Stimulated activated naive CD8-positive, alpha-beta T cell treated with anti-CD3 and anti-CD28 coated beads, Interleukin-15, amount 100 ng/mL, for 72 hours (primary cell): ENCODE measurements at regions not wholly inside any gene's neighbourhood (a gene's known extent, or its start where the extent isn't known, plus 50 kb on each side); places are given as distances from the start of the nearest gene placed in this dataset.

Experiments
- ATAC-seq: fragments of 150-1000 bp; cut with Tn5 transposase; 2 replicates; pipeline ENCODE4 v1.10.0; 2021; ENCODE audit warnings: mild to moderate bottlenecking, moderate library complexity
- DNase-seq, 2 donors: peaks; one replicate each; pipeline ENCODE4 v3.0.0; 2021 to 2022
- H3K27ac Mint-ChIP-seq, 2 donors: one replicate each; pipeline ENCODE4 v1.8.0; 2022; ENCODE audit warnings: mild to moderate bottlenecking in 2 of 2, mixed read lengths in 2 of 2, moderate library complexity in 2 of 2
- H3K27me3 Mint-ChIP-seq: one replicate; pipeline ENCODE4 v1.8.0; 2022; ENCODE audit warnings: mixed read lengths
- H3K4me1 Mint-ChIP-seq: one replicate; pipeline ENCODE4 v1.8.0; 2022; ENCODE audit warnings: mild to moderate bottlenecking, mixed read lengths
- H3K4me3 Mint-ChIP-seq, 2 donors: one replicate each; pipeline ENCODE4 v1.8.0; 2022; ENCODE audit warnings: mild to moderate bottlenecking in 2 of 2, mixed read lengths in 2 of 2, moderate library complexity in 1 of 2
- H3K9me3 Mint-ChIP-seq, 2 donors: one replicate each; pipeline ENCODE4 v1.8.0; 2022; ENCODE audit warnings: mixed read lengths in 2 of 2

- Mint-ChIP-seq H3K4me1 (no peaks in the 10 kb centered on the region), H3K9me3 (peaks cover 0 to 8% of the 10 kb centered on the region in 2 donors), H3K27ac (no peak overlapping the region), H3K4me3 (no peak overlapping the region), H3K27me3 (no peaks in the 10 kb centered on the region)
- ATAC-seq, result no peak
- no peak for DNase-seq
These were observed 305.9 kb upstream of the ADGRL4 start for GRCh38 chr1:79312438-79312837.

DNA sequence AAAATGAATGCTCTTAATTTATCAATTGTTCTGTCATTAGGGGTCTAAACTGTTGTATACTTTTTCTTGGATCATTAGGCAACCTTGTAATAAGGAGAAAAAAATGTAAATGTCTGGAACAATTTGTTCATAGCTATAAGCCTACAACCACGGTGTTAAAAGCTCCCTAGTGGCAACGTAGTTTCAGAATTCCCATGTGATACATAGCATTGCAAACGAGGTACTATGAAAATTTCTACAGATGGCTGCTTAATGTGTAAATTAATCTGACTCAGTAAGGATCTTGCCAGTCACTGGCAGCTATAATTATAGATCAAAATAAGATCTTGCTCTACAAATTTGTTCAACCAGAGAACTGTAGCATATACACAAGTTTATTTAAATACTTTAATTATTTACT is 304.1 kb upstream of the ADGRL4 start:
- Mint-ChIP-seq H3K27ac (no peak overlapping the region), H3K4me1 (no peaks in the 10 kb centered on the region), H3K27me3 (no peaks in the 10 kb centered on the region), H3K4me3 (no peak overlapping the region), H3K9me3 (no peaks in the 10 kb centered on the region)
- ATAC-seq (no peak), DNase-seq (no peak)

- Mint-ChIP-seq H3K9me3 (peaks cover 0 to 5% of the 10 kb centered on the region in 2 donors), H3K27me3 (no peaks in the 10 kb centered on the region), H3K4me3 (no peak overlapping the region), H3K27ac (no peak overlapping the region), H3K4me1 (no peaks in the 10 kb centered on the region)
- DNase-seq, result no peak
- ATAC-seq, result no peak
These were observed 297.6 kb upstream of the ADGRL4 start for GRCh38 chr1:79304131-79304530.

DNA sequence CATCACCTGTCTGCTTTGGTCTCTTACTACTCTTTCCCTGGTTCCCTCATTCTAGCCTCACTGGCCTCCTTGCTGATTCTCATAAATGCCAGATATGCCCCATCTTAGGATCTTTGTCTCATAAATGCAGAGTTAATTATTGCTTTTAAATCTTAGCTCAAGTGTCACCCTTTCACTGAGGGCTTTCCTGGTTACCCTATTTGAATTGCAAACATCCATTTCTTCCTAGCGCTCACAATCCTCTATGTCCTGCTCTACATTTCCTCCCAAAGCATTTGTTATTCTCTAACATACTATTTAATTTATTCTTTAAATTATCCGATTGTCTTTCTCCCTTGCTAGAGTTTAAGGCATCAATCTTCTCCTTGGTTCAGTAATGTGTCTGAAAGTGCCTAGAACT is 296.5 kb upstream of the ADGRL4 start:
- Mint-ChIP-seq H3K9me3 (peaks cover 0 to 5% of the 10 kb centered on the region in 2 donors), H3K27me3 (no peaks in the 10 kb centered on the region), H3K4me3 (no peak overlapping the region), H3K27ac (no peak overlapping the region), H3K4me1 (no peaks in the 10 kb centered on the region)
- ATAC-seq (no peak), DNase-seq (no peak)

GRCh38 chr1:79302380-79302930 is 295.9 kb upstream of the ADGRL4 start:
- H3K4me3 Mint-ChIP-seq, result no peak overlapping the region
- no peak overlapping the region for H3K27ac Mint-ChIP-seq
- no peaks in the 10 kb centered on the region for H3K27me3 Mint-ChIP-seq
- DNase-seq (no peak), ATAC-seq (no peak)
- H3K9me3 Mint-ChIP-seq, result peaks cover 0 to 5% of the 10 kb centered on the region in 2 donors
- H3K4me1 Mint-ChIP-seq, result no peaks in the 10 kb centered on the region

- ATAC-seq (no peak), DNase-seq (no peak)
- no peak overlapping the region for H3K4me3 Mint-ChIP-seq
- H3K27me3 Mint-ChIP-seq, result no peaks in the 10 kb centered on the region
- peaks cover 0 to 6% of the 10 kb centered on the region in 2 donors for H3K9me3 Mint-ChIP-seq
- no peaks in the 10 kb centered on the region for H3K4me1 Mint-ChIP-seq
- H3K27ac Mint-ChIP-seq, result no peak overlapping the region
These were observed 289.4 kb upstream of the ADGRL4 start for GRCh38 chr1:79295967-79296366.

DNA sequence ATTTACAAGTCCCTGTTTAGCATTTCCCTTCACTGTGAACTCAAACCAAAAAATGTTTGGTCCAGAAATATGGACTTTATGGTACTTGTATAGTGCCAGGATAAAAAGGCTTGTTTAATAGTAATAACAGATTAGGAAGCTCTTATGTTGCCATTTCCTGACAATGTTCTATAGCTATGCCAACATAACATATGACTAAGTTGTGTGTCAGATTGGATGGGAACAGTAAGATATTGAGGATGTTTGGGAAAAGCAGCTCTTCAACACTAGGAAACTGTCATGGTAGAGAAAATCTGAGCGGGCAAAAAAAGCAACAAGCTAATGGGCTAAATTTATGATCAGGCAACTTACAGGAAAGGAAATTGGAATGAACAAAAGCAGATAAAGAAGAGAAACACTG is 287.1 kb upstream of the ADGRL4 start:
- ATAC-seq, result no peak
- no peak for DNase-seq
- no peak overlapping the region for H3K27ac Mint-ChIP-seq
- H3K27me3 Mint-ChIP-seq, result no peaks in the 10 kb centered on the region
- no peak overlapping the region for H3K4me3 Mint-ChIP-seq
- no peaks in the 10 kb centered on the region for H3K4me1 Mint-ChIP-seq
- peaks cover 0 to 6% of the 10 kb centered on the region in 2 donors for H3K9me3 Mint-ChIP-seq

GRCh38 chr1:79290927-79291474 is 284.5 kb upstream of the ADGRL4 start:
- no peak overlapping the region for H3K4me3 Mint-ChIP-seq
- H3K27ac Mint-ChIP-seq, result no peak overlapping the region
- no peak for ATAC-seq
- H3K4me1 Mint-ChIP-seq, result no peaks in the 10 kb centered on the region
- H3K27me3 Mint-ChIP-seq, result no peaks in the 10 kb centered on the region
- no peak for DNase-seq
- H3K9me3 Mint-ChIP-seq, result peaks cover 0 to 6% of the 10 kb centered on the region in 2 donors

GRCh38 chr1:79287982-79288381 is 281.5 kb upstream of the ADGRL4 start:
- Mint-ChIP-seq H3K27ac (no peak overlapping the region), H3K4me1 (no peaks in the 10 kb centered on the region), H3K27me3 (no peaks in the 10 kb centered on the region), H3K9me3 (no peaks in the 10 kb centered on the region), H3K4me3 (no peak overlapping the region)
- no peak for ATAC-seq
- no peak for DNase-seq

DNA sequence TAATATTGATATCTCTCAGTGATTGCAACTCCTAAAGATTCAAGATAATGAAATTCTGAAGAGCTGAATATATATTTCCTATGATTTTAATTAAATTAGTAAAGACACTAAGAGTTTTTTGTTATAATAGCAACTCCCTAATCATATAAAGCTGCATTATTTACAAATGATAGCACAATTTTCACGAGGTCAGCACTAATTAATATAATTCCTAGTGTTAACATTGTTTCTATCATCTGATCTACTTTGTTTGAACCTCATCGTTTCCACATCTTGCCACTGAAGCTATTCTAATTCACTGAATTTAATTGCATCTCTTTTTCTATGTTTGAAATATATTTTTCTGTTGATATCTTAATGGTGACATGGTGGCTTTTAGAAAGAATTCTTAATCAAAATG is 279.1 kb upstream of the ADGRL4 start:
- no peaks in the 10 kb centered on the region for H3K4me1 Mint-ChIP-seq
- no peaks in the 10 kb centered on the region for H3K9me3 Mint-ChIP-seq
- no peaks in the 10 kb centered on the region for H3K27me3 Mint-ChIP-seq
- H3K27ac Mint-ChIP-seq, result no peak overlapping the region
- no peak overlapping the region for H3K4me3 Mint-ChIP-seq
- no peak for DNase-seq
- no peak for ATAC-seq

- no peak overlapping the region for H3K4me3 Mint-ChIP-seq
- no peaks in the 10 kb centered on the region for H3K4me1 Mint-ChIP-seq
- ATAC-seq (no peak), DNase-seq (no peak)
- H3K27me3 Mint-ChIP-seq, result no peaks in the 10 kb centered on the region
- H3K9me3 Mint-ChIP-seq, result no peaks in the 10 kb centered on the region
- no peak overlapping the region for H3K27ac Mint-ChIP-seq
These were observed 276.9 kb upstream of the ADGRL4 start for GRCh38 chr1:79283451-79283850.

GRCh38 chr1:79281442-79281841 is 274.9 kb upstream of the ADGRL4 start:
- Mint-ChIP-seq H3K9me3 (peaks cover 2 to 9% of the 10 kb centered on the region in 2 donors), H3K27ac (no peak overlapping the region), H3K4me1 (no peaks in the 10 kb centered on the region), H3K27me3 (no peaks in the 10 kb centered on the region), H3K4me3 (no peak overlapping the region)
- DNase-seq (no peak), ATAC-seq (no peak)

DNA sequence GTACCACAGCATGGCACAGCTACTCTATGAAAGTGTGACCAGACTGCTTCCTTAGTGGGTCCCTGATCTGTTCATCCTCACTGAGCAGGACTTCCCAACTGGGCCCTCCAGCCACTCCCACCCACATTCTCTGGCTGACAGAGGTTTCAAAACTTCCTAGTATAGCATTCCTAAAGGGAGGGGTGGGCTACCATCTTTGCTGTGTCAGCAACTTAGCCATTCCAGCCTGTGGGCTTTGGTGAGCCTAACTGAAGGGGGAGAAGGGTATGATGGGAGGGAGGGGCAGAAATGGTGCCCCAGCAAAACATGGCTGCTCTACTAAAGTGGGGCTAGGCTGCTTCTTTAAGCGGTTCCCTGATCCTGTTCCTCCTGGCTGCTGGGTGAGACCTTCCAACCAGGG is 265.2 kb upstream of the ADGRL4 start:
- no peak overlapping the region for H3K4me3 Mint-ChIP-seq
- H3K27ac Mint-ChIP-seq, result no peak overlapping the region
- H3K9me3 Mint-ChIP-seq, result peaks cover 0 to 12% of the 10 kb centered on the region in 2 donors
- no peaks in the 10 kb centered on the region for H3K27me3 Mint-ChIP-seq
- ATAC-seq (no peak), DNase-seq (no peak)
- no peaks in the 10 kb centered on the region for H3K4me1 Mint-ChIP-seq

DNA sequence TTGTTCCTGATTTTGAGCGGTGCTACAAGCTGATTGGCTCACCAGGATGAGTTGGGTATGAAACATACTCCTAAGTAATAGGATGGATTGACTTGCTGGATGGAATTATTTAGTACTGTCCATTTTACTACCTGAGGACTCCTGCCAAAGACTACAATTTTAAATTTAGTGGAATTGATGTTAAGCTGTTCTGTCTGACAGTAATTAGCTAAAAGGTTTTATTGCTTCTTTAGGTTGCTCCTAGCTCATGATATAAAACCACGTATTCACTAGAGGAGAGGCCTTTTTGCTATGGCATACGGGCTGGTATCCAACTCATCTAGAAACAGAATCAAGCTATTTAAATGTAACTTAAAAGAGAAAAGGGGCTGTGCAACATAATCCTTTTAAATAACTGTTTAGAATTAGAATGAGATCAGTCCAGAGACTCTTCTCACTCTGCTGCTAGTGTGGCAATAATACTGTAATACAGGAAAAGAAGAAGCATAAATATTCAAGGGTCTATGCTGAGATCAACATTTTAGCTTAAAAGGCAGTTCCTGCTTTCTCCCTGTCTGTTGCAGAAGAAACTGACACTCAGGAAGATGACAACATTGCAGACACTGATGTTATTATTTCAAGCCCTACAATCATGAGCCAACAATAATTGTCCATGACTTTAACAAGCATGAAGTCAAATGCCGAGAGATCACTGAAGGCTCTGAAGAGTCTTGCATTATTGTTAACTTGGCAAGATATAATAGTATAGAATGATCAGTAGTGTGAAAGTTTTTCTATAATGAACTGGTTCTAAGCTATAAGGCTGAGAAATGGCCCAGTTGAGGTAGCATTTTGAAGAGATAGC is 258.7 kb upstream of the ADGRL4 start:
- Mint-ChIP-seq H3K27ac (no peak overlapping the region), H3K4me1 (no peaks in the 10 kb centered on the region), H3K27me3 (no peaks in the 10 kb centered on the region), H3K9me3 (no peaks in the 10 kb centered on the region), H3K4me3 (no peak overlapping the region)
- ATAC-seq, result no peak
- no peak for DNase-seq

DNA sequence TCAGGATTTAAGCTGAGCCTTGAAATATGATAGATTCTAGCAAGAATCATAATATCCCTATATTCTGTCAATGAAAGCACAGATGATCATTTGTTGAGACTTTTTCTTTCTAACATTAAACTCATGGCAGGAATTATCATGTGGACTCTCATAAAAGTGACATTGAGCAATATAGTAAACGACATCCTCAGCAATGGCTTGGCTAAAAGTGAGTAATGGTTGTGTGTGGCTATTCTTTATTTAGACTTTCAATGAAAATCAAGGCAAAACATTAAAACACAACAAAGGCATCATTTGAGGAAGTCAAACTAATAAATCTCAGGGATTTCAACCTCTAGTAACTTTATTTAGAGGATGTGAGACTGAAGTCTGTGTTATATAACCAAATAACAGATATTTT is 257.8 kb upstream of the ADGRL4 start:
- ATAC-seq, result no peak
- no peak overlapping the region for H3K4me3 Mint-ChIP-seq

DNA sequence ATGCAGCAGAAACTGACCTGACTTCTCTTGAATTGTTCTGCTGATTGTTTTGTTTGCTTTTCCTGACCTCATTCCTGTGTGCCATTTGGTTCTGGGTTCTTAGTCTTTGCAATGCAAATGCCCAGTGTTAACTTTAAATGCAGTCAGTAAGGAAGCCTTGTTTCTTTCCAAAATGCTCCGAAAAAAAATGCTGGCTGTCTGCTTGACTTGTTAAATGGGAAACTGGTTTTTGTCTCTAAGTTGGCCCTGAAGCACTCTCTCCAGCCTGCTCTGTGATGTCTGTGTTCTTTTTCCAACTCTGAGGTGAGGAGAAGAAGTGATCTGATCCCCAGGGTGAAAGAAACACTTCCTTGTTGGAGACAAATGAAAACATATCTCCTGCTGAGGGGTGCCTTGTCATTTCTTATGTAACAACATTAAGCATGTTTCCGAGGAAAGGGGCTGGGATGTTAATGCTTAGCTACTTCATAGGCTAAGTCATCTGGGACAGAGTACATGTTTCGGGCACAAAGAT is 256.3 kb upstream of the ADGRL4 start:
- no peak for DNase-seq
- Mint-ChIP-seq H3K27me3 (no peaks in the 10 kb centered on the region), H3K4me1 (no peaks in the 10 kb centered on the region), H3K4me3 (no peak overlapping the region), H3K9me3 (no peaks in the 10 kb centered on the region), H3K27ac (no peak overlapping the region)
- ATAC-seq, result no peak

More for the DNA sequence above, 257.8 kb upstream of the ADGRL4 start:
- Mint-ChIP-seq H3K27ac (no peak overlapping the region), H3K9me3 (no peaks in the 10 kb centered on the region), H3K4me1 (no peaks in the 10 kb centered on the region), H3K27me3 (no peaks in the 10 kb centered on the region)
- DNase-seq, result no peak
